ENCODE measurements at regions not wholly inside any gene's neighbourhood (a gene's known extent, or its start where the extent isn't known, plus 50 kb on each side); places are given as distances from the start of the nearest gene placed in this dataset.

GRCh38 chr12:63424671-63425070, 243.6 kb downstream of the DPY19L2 start:
- no peak for DNase-seq (ENCODE audit: low spot score)
- TF ChIP-seq CTCF (IDR thresholded peaks at IDR 0.05): no peak
- no peak overlapping the region for H3K4me3 ChIP-seq
- no peak overlapping the region for H3K27ac ChIP-seq

GRCh38 chr12:63423839-63424238, 244.5 kb downstream of the DPY19L2 start:
- no peak for DNase-seq (ENCODE audit: low spot score)
- H3K27ac ChIP-seq: no peak overlapping the region
- no peak for TF ChIP-seq CTCF (IDR thresholded peaks at IDR 0.05)
- no peak overlapping the region for H3K4me3 ChIP-seq

GRCh38 chr12:63420206-63420644, 248.1 kb downstream of the DPY19L2 start:
- DNase-seq (ENCODE audit: low spot score): no peak
- TF ChIP-seq CTCF (IDR thresholded peaks at IDR 0.05): no peak
- Histone ChIP-seq H3K4me3 (no peak overlapping the region), H3K27ac (no peak overlapping the region)

GRCh38 chr12:63419154-63419553, 249.1 kb downstream of the DPY19L2 start:
- Histone ChIP-seq H3K4me3 (no peak overlapping the region), H3K27ac (no peak overlapping the region)
- no peak for DNase-seq (ENCODE audit: low spot score)
- no peak for TF ChIP-seq CTCF (IDR thresholded peaks at IDR 0.05)

GRCh38 chr12:63416788-63417187, 251.5 kb downstream of the DPY19L2 start:
- no peak for DNase-seq (ENCODE audit: low spot score)
- no peak for TF ChIP-seq CTCF (IDR thresholded peaks at IDR 0.05)
- H3K27ac ChIP-seq: no peak overlapping the region
- no peak overlapping the region for H3K4me3 ChIP-seq

- TF ChIP-seq CTCF (IDR thresholded peaks at IDR 0.05): no peak
- Histone ChIP-seq H3K27ac (no peak overlapping the region), H3K4me3 (no peak overlapping the region)
- DNase-seq (ENCODE audit: low spot score): no peak
These were observed 252.9 kb downstream of the DPY19L2 start for GRCh38 chr12:63415357-63415756.

- Histone ChIP-seq H3K27ac (no peak overlapping the region), H3K4me3 (no peak overlapping the region)
- no peak for TF ChIP-seq CTCF (IDR thresholded peaks at IDR 0.05)
- DNase-seq (ENCODE audit: low spot score): no peak
These were observed 258.1 kb downstream of the DPY19L2 start for GRCh38 chr12:63410197-63410596.
